SK-N-MC (cell line): ENCODE measurements at regions not wholly inside any gene's neighbourhood (a gene's known extent, or its start where the extent isn't known, plus 50 kb on each side); places are given as distances from the start of the nearest gene placed in this dataset.

Experiments used
- DNase-seq: peaks from one replicate; pipeline ENCODE4 v3.0.0-alpha.2; 2011; ENCODE audit warnings: low read depth, low spot score
- H3K27ac ChIP-seq: fragments of 200-600 bp; sonication (generic); 2 replicates; pipeline ENCODE4 v1.5.1; 2016; ENCODE audit warnings: mixed run types
- H3K36me3 ChIP-seq: fragments of 200-600 bp; sonication (generic); 2 replicates; pipeline ENCODE4 v1.6.1; 2017; ENCODE audit warnings: antibody characterized with exemption, low read length, mixed read lengths; ENCODE audit not compliant: insufficient read depth
- H3K4me3 ChIP-seq: fragments of 200-600 bp; sonication (generic); 2 replicates; pipeline ENCODE4 v1.5.1; 2016
- H3K9ac ChIP-seq: fragments of 200-600 bp; sonication (generic); 2 replicates; pipeline ENCODE4 v1.8.0; 2017; ENCODE audit warnings: mixed run types, mixed read lengths; ENCODE audit not compliant: insufficient read length
- H3K9me3 ChIP-seq: fragments of 200-600 bp; sonication (generic); 2 replicates; pipeline ENCODE4 v1.6.1; 2017; ENCODE audit warnings: low read depth, mild to moderate bottlenecking, antibody characterized with exemption, low read length, moderate library complexity, mixed read lengths
- EZH2 ChIP-seq: fragments of 200-600 bp; sonication (generic); IDR thresholded peaks from one replicate; pipeline ENCODE4 v1.6.1; 2017; ENCODE audit warnings: antibody characterized with exemption
- FOXP2 ChIP-seq: optimal IDR thresholded peaks from 2 replicates; pipeline ENCODE3; 2011; ENCODE audit warnings: mild to moderate bottlenecking, moderate library complexity; ENCODE audit not compliant: insufficient read depth; ENCODE audit errors: extremely low read length, control extremely low read depth
- POLR2AphosphoS5 ChIP-seq: IDR thresholded peaks from 2 replicates; pipeline ENCODE4 v1.6.1; 2012; ENCODE audit warnings: mild to moderate bottlenecking, low read depth, low read length, borderline replicate concordance

- Histone ChIP-seq H3K27ac (no peak overlapping the region), H3K9me3 (no peaks in the 10 kb centered on the region), H3K4me3 (no peak overlapping the region), H3K9ac (no peak overlapping the region), H3K36me3 (no peaks in the 10 kb centered on the region)
- no peak for TF ChIP-seq POLR2AphosphoS5
- TF ChIP-seq EZH2, result no peak
- TF ChIP-seq FOXP2, result no peak
- no peak for DNase-seq
Observed at GRCh38 chr18:33854086-33854826, 276.2 kb downstream of the ASXL3 start.

DNA sequence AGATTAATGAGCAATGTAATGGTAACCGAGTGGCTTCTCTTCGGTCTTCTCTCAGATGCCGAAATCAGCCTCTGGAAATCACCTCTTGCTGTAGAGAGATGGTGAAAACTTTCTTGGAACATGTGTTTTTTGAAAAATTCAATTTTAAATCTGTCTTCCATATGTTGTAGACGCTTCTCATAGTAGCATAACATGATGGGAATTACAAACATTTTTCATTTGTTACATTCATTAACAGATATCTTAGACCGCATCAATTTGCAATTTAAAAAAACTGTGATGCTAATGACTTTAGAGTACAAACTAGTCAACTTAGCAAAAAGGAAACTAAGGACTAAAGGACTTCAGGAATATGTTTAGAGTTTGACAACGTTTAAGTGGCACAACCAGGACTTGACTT is 275.2 kb downstream of the ASXL3 start:
- H3K27ac ChIP-seq, result no peak overlapping the region
- TF ChIP-seq EZH2 (no peak), POLR2AphosphoS5 (no peak), FOXP2 (no peak)
- no peak overlapping the region for H3K4me3 ChIP-seq
- H3K36me3 ChIP-seq, result no peaks in the 10 kb centered on the region
- H3K9ac ChIP-seq, result no peak overlapping the region
- no peak for DNase-seq
- H3K9me3 ChIP-seq, result no peaks in the 10 kb centered on the region

DNA sequence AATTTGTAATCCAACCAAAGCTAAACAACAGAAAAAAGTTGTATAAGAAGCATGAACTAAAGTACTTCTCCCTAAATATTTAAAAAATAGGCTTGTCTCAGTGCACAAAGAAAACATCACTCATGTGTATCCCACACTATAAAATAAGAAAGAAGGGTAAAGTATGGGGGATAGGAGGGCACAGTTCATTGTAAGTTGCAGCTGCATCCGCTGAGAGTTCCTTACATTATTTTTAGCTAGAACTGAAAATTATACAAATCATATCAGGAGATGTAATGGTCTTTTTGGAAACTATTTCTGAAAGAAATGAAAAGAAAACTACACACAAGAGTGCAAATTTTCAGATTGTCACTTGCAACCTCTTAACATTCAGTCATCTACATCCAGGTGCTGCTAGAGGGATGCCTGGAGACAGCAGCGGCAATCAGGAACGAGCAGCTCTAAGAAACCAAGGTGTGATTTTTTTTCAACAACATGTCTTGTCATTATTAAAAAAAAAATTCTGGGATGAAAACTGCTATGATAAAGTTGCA is 273.6 kb downstream of the ASXL3 start:
- H3K9ac ChIP-seq, result no peak overlapping the region
- no peaks in the 10 kb centered on the region for H3K36me3 ChIP-seq
- H3K27ac ChIP-seq, result no peak overlapping the region
- H3K9me3 ChIP-seq, result no peaks in the 10 kb centered on the region
- DNase-seq, result no peak
- no peak overlapping the region for H3K4me3 ChIP-seq
- TF ChIP-seq POLR2AphosphoS5 (no peak), FOXP2 (no peak), EZH2 (no peak)

DNA sequence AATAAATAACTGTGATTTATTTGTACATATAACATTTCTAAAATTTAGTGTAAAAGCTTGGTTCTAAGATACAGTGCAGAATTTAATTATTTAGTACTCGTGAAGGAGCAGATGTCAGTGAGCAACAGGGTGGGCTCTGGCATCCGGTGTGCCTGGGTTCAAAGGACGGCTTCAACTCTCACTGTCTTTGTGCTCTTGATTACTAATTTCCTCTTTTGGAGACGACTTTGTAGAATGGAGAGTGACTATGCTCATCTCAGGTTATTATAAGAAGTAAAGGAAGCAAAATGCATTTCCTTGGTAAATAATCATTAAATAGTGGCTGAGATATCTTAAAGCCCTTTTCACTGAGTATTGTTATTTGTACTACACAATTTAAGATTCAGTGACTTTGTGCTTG is 271.7 kb downstream of the ASXL3 start:
- Histone ChIP-seq H3K27ac (no peak overlapping the region), H3K4me3 (no peak overlapping the region), H3K36me3 (no peaks in the 10 kb centered on the region), H3K9me3 (no peaks in the 10 kb centered on the region), H3K9ac (no peak overlapping the region)
- TF ChIP-seq EZH2 (no peak), FOXP2 (no peak), POLR2AphosphoS5 (no peak)
- no peak for DNase-seq

GRCh38 chr18:33844232-33844631 is 266.2 kb downstream of the ASXL3 start:
- TF ChIP-seq EZH2, result no peak
- no peak for TF ChIP-seq FOXP2
- TF ChIP-seq POLR2AphosphoS5, result no peak
- DNase-seq, result no peak
- H3K9me3 ChIP-seq, result no peaks in the 10 kb centered on the region
- no peaks in the 10 kb centered on the region for H3K36me3 ChIP-seq
- no peak overlapping the region for H3K4me3 ChIP-seq
- no peak overlapping the region for H3K9ac ChIP-seq
- no peak overlapping the region for H3K27ac ChIP-seq

DNA sequence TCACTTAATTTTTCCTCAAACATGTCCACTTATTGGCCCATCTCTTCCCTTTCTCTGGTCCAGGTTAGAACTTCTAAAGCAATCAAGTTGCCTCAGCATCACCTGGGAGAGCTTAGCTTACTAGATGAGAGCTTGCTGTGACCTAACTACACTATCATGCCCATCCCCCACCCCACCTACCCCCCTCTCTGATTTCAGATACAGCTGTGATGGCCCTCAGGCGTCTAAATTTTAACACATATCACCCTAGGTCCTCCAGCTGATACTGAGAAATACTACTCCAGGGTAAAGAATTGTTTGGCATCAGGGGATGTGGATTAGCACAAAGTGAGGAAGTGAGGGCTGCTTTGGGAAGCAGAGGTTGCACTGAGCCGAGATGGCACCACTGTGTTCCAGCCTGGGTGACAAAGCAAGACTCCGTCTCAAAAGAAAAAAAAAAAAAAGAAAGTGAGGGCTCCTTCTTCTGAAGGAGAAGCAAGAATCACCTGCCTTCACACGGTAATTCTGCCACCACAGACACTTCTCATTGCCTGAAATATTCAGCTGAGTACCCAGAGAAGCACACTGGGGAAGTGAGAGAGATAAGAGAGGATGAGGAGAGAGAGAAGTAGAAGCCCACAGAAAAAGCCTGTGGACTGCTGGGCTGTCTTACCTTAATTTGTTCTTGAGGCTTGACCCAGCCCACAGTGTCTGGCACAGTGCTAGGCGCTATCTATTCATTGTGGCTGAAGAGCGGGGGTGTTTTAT is 263.4 kb downstream of the ASXL3 start:
- no peak overlapping the region for H3K4me3 ChIP-seq
- H3K9me3 ChIP-seq, result no peaks in the 10 kb centered on the region
- H3K9ac ChIP-seq, result no peak overlapping the region
- TF ChIP-seq FOXP2, result no peak
- H3K27ac ChIP-seq, result no peak overlapping the region
- H3K36me3 ChIP-seq, result no peaks in the 10 kb centered on the region
- DNase-seq, result no peak

DNA sequence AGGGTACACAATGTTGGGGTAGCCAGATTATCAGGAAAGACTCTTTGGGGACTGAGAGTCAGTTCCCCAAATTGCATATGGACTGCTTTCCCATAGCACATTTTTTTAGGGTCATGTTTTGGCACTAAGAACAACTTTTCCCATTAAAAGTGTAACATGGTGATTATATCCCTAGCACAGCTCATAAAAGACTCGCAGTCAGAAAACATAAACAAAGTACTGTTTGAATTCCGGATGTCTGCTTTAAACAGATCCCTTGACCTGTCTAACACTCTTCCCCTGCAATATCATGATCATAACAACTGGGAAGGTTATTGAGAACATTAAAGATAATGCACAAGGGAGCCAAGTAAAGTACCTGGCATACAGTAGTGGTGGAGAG is 262.2 kb downstream of the ASXL3 start:
- Histone ChIP-seq H3K9me3 (no peaks in the 10 kb centered on the region), H3K36me3 (no peaks in the 10 kb centered on the region), H3K4me3 (no peak overlapping the region), H3K27ac (no peak overlapping the region), H3K9ac (no peak overlapping the region)
- no peak for DNase-seq
- TF ChIP-seq POLR2AphosphoS5 (no peak), EZH2 (no peak), FOXP2 (no peak)

DNA sequence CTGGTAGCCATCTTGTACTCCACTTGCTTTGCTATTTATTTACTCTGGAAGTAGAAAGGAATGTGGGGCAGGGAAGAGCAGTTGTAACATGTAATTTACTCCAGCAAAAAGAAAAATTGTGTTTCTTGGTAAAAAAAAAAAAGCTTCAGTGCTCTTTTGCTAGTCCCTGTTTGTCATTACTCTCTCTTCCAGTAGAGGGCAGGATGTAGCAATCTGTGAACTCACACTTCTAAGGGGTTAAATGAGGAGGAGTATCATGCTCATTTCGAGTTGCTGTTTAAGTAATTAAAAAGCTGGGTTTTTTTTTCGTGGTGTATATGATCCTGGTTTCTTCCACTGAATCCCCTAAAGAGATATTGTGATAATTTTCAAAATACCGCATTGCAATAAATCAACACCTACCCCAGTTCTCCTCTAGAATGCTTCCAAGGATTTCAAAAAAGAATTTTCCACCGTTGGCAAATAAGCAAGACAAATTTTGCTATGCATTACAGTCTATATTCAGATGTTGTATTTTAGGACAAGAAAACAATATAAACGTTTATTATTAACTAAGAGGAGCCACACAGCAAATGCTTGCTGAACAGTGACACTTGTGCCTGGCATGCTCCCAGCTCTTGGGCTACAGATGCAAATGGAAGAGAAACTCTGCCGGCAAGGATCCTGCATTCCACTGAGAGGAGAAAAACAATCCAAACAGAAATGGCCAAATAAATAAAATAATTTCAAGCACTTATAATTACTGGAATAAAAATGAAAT is 261.6 kb downstream of the ASXL3 start:
- no peak overlapping the region for H3K27ac ChIP-seq
- no peak overlapping the region for H3K9ac ChIP-seq
- no peaks in the 10 kb centered on the region for H3K9me3 ChIP-seq
- 0 out of 2 replicates have a peak overlapping the region, but pooled peaks have one; percentile 23 for H3K4me3 ChIP-seq
- no peak for TF ChIP-seq EZH2
- TF ChIP-seq POLR2AphosphoS5, result no peak
- no peak for TF ChIP-seq FOXP2
- DNase-seq, result peak; percentile 59
- no peaks in the 10 kb centered on the region for H3K36me3 ChIP-seq
